HTR-8/SVneo (cell line): ENCODE measurements at regions not wholly inside any gene's neighbourhood (a gene's known extent, or its start where the extent isn't known, plus 50 kb on each side); places are given as distances from the start of the nearest gene placed in this dataset.
"Not testable (repeated sequence)": the region's sequence is repeated elsewhere in the genome, so short reads cannot be mapped to it uniquely, and the experiment has no call there.

Experiments used
- DNase-seq: peaks from one replicate; pipeline ENCODE4 v3.0.0; 2011; ENCODE audit warnings: low spot score, mixed read lengths; ENCODE audit not compliant: insufficient read length
- FAIRE-seq: peaks from 2 replicates; lab custom pipeline; 2011; peaks lifted over from hg19 to GRCh38; lab: Jason Lieb, UNC

GRCh38 chr2:113341870-113342253, 63.1 kb upstream of the PAX8 start:
- not testable (repeated sequence) for FAIRE-seq, DNase-seq

- FAIRE-seq = no peak
- DNase-seq = no peak
Observed at GRCh38 chr2:113341191-113341869, 62.6 kb upstream of the PAX8 start.

GRCh38 chr2:113337809-113338208, 59.1 kb upstream of the PAX8 start:
- FAIRE-seq (peak; percentile 75), DNase-seq (no peak)

GRCh38 chr2:113336040-113336439, 57.3 kb upstream of the PAX8 start:
- not testable (repeated sequence) for FAIRE-seq, DNase-seq

GRCh38 chr2:113334147-113334546, 55.4 kb upstream of the PAX8 start:
- no peak for DNase-seq
- FAIRE-seq = no peak

- not testable (repeated sequence) for FAIRE-seq, DNase-seq
Observed at GRCh38 chr2:113333735-113334134, 55.0 kb upstream of the PAX8 start.

- FAIRE-seq, DNase-seq: not testable (repeated sequence)
Observed at GRCh38 chr2:113330060-113330767, 51.5 kb upstream of the PAX8 start.

GRCh38 chr2:113328973-113329372, 50.3 kb upstream of the PAX8 start:
- not testable (repeated sequence) for DNase-seq, FAIRE-seq

- DNase-seq = not testable (repeated sequence)
Observed at GRCh38 chr2:113328572-113328971, 49.9 kb upstream of the PAX8 start.

More at GRCh38 chr2:113328572-113328971, 49.9 kb upstream of the PAX8 start:
- not testable (repeated sequence) for FAIRE-seq
